GM13976 (cell line): ENCODE measurements at regions not wholly inside any gene's neighbourhood (a gene's known extent, or its start where the extent isn't known, plus 50 kb on each side); places are given as distances from the start of the nearest gene placed in this dataset.

Experiments used
- DNase-seq: peaks from one replicate; pipeline ENCODE4 v3.0.0; 2012; ENCODE audit warnings: low spot score
- CTCF ChIP-seq: IDR thresholded peaks from 2 replicates; pipeline ENCODE4 v1.5.1; 2012; ENCODE audit warnings: borderline replicate concordance, mild to moderate bottlenecking; ENCODE audit not compliant: insufficient read depth; ENCODE audit errors: extremely low read depth, missing control alignments, control extremely low read depth
- in situ Hi-C: fragments of 300-500 bp; cut with MboI; formaldehyde crosslinking; loops from one replicate; pipeline ENCODE4 v1.12.0; 2022; ENCODE audit warnings: low sequenced_read_pairs, mixed read lengths, inconsistent platforms; ENCODE audit not compliant: unreplicated experiment

- in situ Hi-C loops, result no loop called here
- no peak for TF ChIP-seq CTCF
- DNase-seq, result no peak
Observed at GRCh38 chr13:80444240-80445015, 103.5 kb upstream of the SPRY2 start.

DNA sequence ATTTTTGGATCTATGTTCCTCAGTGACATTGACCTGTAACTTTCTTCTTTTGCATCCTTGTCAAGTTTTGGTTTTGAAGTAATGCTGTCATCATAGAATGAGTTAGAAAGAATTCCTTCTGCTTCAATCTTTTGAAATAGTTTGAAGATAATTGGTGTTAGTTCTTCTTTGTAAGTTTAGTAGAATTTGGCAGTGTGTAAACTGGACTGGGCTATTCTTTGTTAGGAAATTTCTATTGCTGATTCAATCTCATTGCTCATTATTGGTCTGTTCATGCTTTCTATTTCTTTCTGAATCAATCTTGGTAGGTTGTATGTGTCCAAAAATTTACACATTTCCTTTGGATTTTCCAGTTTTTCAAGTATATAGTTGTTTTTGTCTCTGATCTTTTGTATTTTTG is 101.7 kb upstream of the SPRY2 start:
- DNase-seq, result no peak
- no peak for TF ChIP-seq CTCF
- in situ Hi-C loops, result no loop called here

GRCh38 chr13:80441968-80442367 is 101.0 kb upstream of the SPRY2 start:
- DNase-seq, result peak; percentile 21
- in situ Hi-C loops, result no loop called here
- no peak for TF ChIP-seq CTCF

- in situ Hi-C loops, result no loop called here
- TF ChIP-seq CTCF, result no peak
- no peak for DNase-seq
Observed at GRCh38 chr13:80438521-80438920, 97.6 kb upstream of the SPRY2 start.

DNA sequence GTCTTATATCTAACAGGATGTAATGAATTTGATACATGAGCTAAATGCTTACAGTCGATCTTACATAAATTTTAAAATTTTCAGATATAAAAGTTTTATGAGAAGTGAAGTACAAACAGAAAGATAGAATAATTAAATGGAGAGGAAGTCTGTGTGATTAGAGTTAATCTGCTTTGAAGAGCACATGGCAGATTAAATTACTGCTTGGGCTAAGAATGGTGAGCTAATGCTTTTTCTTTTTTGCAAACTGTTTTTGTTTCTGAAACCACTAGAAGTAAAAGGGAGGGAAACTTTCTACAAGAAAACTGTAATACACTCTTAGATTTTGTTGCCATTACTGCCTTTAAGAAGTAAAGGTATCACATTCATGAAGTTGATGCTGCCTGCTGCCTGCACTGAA is 96.3 kb upstream of the SPRY2 start:
- DNase-seq, result no peak
- no peak for TF ChIP-seq CTCF
- in situ Hi-C loops, result no loop called here

DNA sequence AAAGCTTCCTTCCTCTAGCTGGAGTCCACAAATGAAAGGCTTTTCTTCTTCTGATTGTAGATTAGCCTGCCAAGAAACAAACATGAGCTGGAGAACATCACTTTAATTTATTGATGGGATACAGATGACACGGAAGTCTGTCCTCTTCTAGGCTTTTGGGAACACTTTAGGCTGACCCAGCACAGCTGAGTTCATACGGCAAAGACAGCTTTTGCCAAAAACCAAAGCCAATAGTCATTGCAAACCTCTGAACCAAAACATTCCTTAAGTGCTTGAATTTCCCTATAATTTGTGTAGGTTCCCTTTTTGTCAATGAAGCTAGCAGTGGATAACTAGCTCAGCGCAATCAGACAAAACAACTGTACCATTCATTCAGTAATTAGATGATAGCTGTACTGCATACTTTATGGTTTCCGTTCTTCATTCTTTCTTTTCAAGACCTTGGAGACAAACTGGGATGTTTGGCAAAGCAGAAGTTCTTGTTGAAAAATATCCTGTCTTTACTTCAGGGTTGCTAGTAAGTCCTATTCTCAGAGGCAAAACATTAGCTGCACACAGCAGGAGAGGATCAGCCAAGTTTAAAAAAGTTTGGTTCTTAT is 95.7 kb upstream of the SPRY2 start:
- no peak for TF ChIP-seq CTCF
- no peak for DNase-seq
- in situ Hi-C loops, result no loop called here
